Activated effector memory CD4-positive, alpha-beta T cell treated with Interleukin-2 at 50 U/mL for 16 hours (primary cell): ENCODE measurements at regions not wholly inside any gene's neighbourhood (a gene's known extent, or its start where the extent isn't known, plus 50 kb on each side); places are given as distances from the start of the nearest gene placed in this dataset.
"Not testable (repeated sequence)": the region's sequence is repeated elsewhere in the genome, so short reads cannot be mapped to it uniquely, and the experiment has no call there.

Experiments used
- DNase-seq: peaks from one replicate; pipeline ENCODE4 v3.0.0-alpha.2; 2020

- not testable (repeated sequence) for DNase-seq
Measured at GRCh38 chr10:78096486-78096885, 62.8 kb downstream of the RPS24 start.

- not testable (repeated sequence) for DNase-seq
Measured at GRCh38 chr10:78102593-78102992, 68.9 kb downstream of the RPS24 start.

- DNase-seq, result no peak
Measured at GRCh38 chr10:78109210-78109609, 75.5 kb downstream of the RPS24 start.

DNA sequence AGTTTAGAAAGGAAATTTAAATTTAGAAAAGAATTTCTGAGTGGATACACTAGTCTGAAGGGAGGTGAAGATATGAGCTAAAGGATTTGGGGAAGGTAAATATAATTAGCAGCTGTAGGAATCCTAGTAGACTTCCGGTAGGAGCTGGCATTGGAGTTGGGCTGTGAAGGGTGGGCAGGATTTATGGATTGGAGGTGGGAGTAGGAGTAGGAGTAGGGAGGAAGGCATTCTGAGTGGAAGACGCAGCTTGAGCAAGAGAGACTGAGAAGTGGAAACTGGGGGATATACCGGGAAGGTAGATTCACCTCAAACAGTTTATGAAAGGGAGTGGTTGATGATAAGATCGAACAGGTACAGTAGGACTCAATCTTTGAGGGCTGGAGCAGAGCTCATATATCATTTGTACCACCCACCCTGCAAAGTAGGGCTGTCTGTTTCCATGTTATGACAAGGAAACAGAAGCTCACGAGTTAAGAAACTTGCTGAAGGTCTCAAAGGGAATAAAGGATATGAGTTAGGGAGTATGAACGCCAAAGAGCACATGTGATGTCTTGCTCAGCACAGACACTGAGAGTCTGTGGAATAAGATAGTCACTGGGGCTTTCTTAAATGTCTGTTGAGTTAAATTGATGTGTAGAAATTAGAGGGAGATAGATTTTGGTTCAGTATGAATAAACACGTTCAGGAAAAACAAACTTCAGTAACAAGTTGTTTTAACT, 81.6 kb downstream of the RPS24 start:
- DNase-seq, result no peak

DNA sequence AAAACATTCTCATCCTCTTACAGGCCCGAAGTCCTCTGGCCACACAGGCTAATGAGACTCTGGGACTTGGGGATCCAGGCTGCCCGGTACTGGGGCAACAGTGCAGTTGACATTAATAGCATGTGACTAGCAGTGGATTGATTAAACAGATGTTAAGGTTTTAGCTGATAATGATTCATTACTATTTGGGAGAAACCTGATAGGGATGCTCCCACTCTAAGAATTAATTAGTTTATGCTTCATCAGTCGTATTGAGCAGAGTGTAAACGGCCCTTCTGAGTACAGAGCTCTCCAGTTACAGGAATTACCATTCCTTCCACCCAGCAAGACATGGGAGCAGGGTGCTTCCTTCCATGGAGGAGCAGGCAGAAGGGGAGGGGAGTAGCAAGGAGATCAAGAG, 82.7 kb downstream of the RPS24 start:
- DNase-seq, result no peak

GRCh38 chr10:78118591-78118990, 84.9 kb downstream of the RPS24 start:
- DNase-seq, result no peak

DNA sequence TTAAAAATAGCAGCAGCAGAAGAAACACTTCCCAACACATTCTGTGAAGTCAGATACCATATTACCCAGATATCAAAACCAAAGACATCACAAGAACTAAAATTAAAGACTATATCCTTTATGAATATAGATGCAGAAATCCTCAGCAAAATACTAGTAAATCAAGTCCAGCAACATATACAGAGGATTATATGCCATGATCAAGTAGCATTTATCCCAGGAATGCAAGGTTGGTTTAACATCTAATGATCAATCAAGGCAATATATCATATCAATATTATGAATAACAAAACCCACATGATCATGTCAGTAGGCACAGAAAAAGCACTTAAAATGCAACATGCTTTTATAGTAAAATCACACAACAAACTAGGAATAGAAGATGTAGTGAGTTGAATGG, 88.1 kb downstream of the RPS24 start:
- no peak for DNase-seq

- DNase-seq, result no peak
Measured at GRCh38 chr10:78124167-78124566, 90.5 kb downstream of the RPS24 start.

GRCh38 chr10:78129211-78129610, 95.5 kb downstream of the RPS24 start:
- no peak for DNase-seq

GRCh38 chr10:78130966-78131710, 97.5 kb downstream of the RPS24 start:
- no peak for DNase-seq

DNA sequence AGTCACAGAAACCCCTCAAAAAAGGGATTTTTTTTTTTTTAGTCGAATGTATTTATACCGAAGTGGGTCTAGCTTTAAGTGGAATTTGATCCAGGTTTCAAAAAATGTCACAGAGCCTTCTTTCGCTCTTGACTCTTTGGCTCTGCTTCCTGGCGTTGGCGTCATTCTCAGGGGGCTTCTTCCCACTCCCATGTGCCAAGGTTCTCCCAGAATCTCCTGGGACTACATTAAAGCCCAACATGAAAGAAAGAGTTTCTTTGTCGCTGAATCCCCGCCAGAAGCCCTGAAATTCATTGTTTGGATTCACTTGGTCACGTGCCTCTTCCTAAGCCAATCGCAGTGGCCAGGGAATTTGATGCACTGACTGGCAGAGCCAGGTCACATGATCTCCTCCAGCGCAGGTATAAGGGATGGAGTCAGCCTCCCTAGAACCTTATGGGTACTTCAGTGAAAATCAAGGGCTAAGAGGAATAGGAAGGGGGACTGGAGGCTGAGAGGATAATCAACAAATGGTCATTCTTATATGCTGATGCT, 101.2 kb downstream of the RPS24 start:
- no peak for DNase-seq

- no peak for DNase-seq
Measured at GRCh38 chr10:78137147-78137546, 103.5 kb downstream of the RPS24 start.

DNA sequence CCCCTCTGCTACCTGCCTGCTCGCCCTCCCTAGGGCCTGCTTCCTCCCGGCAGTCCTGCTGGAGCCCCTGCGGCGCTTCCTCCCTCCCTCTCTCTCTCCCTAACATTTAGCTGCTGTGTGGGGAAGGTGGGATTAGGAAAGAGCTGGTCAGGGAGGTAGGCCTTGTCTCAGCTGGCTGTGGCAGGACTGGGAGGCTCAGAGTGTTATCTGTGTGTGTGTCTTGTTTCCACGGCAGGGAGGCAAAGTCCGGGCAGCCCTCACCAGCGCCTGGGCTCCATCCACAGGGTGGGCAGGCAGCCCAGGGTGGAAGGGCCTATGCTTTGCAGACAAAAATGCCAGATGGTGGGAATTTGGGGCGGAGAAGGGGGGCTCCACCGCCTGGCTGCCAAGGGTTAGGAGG, 105.7 kb downstream of the RPS24 start:
- DNase-seq, result no peak

DNA sequence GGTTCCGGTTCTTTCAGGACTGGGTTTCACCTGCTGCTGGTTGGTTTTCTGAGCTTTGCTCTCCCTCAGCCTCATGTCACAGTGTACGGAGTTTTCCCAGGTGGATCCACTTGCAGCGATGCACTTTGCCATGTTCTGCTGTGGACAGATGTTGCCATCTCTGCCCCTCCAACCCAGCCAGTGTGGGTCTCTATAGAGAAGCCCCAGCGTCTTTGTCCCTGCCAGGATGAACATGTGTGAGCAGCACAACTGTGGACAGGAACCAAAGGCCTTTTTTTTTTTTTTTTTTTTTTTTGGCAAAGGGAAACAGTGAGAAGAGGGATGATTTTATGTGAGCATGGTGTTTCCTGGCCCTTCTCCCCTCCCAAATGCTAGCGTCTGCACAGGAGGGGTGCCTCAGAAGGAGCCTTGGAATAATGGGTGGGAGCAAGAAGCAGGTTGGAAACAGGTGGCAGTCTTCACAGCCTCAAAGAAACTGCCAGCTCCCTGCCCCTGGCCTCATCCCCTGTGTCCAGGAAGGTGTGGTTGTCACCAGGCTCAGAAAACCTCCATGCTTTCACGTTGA, 106.5 kb downstream of the RPS24 start:
- DNase-seq, result no peak

DNA sequence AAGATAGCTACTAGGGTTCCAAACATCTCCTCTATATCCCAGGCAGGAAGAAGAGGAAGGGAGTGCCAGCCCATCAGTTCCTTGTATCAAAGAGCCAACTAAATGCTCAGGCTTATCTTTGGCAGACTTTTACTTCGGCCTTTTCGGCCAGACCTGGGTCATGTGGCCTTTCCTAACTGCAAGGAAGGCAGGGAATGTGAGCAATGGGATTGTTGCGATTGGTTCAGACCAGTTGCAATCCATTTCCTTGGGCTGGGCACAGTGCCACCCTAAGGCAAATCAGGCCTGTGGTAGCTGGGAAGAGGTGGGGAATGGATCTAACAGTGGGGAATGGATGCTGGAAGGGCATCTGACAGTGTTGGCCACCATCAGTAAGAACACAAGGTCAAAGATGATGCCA, 109.9 kb downstream of the RPS24 start:
- no peak for DNase-seq

GRCh38 chr10:78146200-78146599, 112.5 kb downstream of the RPS24 start:
- no peak for DNase-seq

DNA sequence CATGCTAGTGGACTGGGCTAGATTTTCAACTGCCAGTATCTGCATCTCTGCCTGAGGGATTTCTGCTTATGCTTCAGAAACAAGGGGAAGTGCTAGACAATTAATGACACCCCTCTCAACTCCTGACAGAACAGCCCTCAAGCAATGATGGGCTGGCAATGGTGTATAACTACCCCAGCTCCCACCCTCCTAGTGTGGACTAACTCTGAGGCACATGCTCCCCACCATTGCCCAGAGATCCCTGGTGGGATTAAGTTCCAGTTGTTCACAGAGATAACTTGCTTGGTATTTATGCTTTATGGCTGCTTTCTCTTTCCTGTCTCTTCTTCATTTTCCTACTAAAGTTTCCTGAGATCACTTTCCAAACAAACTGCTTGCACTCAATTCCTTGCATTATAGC, 113.5 kb downstream of the RPS24 start:
- no peak for DNase-seq

GRCh38 chr10:78148216-78148960, 114.7 kb downstream of the RPS24 start:
- no peak for DNase-seq

- DNase-seq, result no peak
Measured at GRCh38 chr10:78148961-78149612, 115.4 kb downstream of the RPS24 start.

DNA sequence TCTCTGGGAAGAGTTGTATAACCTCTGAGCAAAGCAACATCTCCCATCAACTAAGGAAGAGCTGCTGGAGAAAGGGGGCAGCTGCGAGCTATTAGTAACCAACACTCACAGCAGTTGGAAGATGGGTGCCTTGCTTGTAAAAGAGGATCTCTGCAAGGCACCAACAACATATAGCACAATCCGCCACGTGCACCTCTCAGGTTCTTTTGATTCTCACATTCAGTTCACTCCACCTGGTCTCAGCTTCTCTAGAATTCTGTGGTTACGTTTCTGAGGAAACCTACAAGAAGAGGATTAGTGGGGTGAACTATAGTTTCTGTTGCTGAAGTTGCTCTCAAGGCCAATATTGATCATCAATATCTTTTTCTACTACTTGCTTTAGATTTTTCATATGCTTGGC, 117.1 kb downstream of the RPS24 start:
- DNase-seq, result no peak

GRCh38 chr10:78155722-78156121, 122.1 kb downstream of the RPS24 start:
- DNase-seq, result no peak

GRCh38 chr10:78160591-78160990, 126.9 kb downstream of the RPS24 start:
- DNase-seq, result no peak

DNA sequence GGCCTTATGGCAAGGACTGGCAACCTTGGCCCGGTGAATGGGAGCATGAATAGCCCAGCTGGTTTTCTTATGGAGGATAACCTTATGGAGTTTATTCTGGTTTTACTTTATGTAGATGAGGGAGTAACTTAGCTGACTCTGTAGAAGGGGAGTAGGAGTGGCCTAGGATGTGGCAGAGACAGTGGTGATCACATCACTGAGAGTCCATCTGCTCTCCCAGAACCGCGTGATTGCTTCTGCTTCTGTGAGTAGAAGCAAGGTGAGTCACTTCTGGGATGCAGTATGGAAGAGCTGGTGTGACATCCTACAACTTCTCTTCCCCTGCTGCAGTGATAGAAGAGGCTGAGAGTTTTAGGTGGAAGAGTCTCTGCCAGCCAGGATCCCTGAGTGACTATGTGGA, 129.2 kb downstream of the RPS24 start:
- DNase-seq, result no peak
